SK-N-SH (cell line): ENCODE measurements at regions not wholly inside any gene's neighbourhood (a gene's known extent, or its start where the extent isn't known, plus 50 kb on each side); places are given as distances from the start of the nearest gene placed in this dataset.

Experiments
- CTCF ChIA-PET: fragments of 300-600, 350-600 bp; formaldehyde crosslinking; extraction: SDS; loops from one replicate; lab custom pipeline; 2021; lab: Yijun Ruan, JAX
- POLR2A ChIA-PET: fragments of 350-600 bp; sonication (Branson Sonifier 250); formaldehyde crosslinking; extraction: SDS; loops from one replicate; lab custom pipeline; 2020; ENCODE audit warnings: antibody characterized with exemption, inconsistent platforms; lab: Yijun Ruan, JAX
- DNase-seq: peaks from one replicate; pipeline ENCODE4 v3.0.0; 2012
- H2AFZ ChIP-seq: fragments of 200-600 bp; sonication (generic); 2 replicates; pipeline ENCODE4 v1.8.1; 2016; ENCODE audit warnings: antibody characterized with exemption, mild to moderate bottlenecking, low read depth
- H3F3A ChIP-seq: fragments of 200-600 bp; sonication (generic); replicated peaks from 2 replicates; pipeline ENCODE3; 2016; ENCODE audit warnings: antibody characterized with exemption, mild to moderate bottlenecking; ENCODE audit not compliant: insufficient read depth
- H3K27ac ChIP-seq, 2 experiments: fragments of 200-500 bp in 1 of 2; fragments of 200-600 bp in 1 of 2; sonication (Bioruptor generic) in 1 of 2; sonication (generic), shearing (Covaris generic) in 1 of 2; 2 replicates each; pipeline versions ENCODE4 v1.5.1 to v1.6.1; 2014 to 2016; ENCODE audit warnings: low read depth in 2 of 2, inconsistent platforms in 1 of 2, low read length in 1 of 2, mild to moderate bottlenecking in 1 of 2, mixed read lengths in 1 of 2
- H3K27me3 ChIP-seq: fragments of 200-600 bp; sonication (generic), shearing (Covaris generic); 2 replicates; pipeline ENCODE4 v1.6.1; 2016; ENCODE audit warnings: mixed run types; ENCODE audit not compliant: insufficient read depth
- H3K36me3 ChIP-seq, 2 experiments: fragments of 200-500 bp in 1 of 2; fragments of 200-600 bp in 1 of 2; sonication (Bioruptor generic) in 1 of 2; sonication (generic) in 1 of 2; replicated peaks in 1 of 2; 2 replicates each; pipeline versions ENCODE3 to v1.5.1; 2014 to 2016; ENCODE audit warnings: low read length in 1 of 2, mild to moderate bottlenecking in 1 of 2; ENCODE audit not compliant: insufficient read depth in 2 of 2, control insufficient read depth in 1 of 2
- H3K4me1 ChIP-seq, 2 experiments: fragments of 200-500 bp in 1 of 2; fragments of 200-600 bp in 1 of 2; sonication (Bioruptor generic) in 1 of 2; sonication (generic), shearing (Covaris generic) in 1 of 2; 2 replicates each; pipeline versions ENCODE4 v1.5.1 to v1.6.1; 2014 to 2016; ENCODE audit warnings: low read depth in 1 of 2, low read length in 1 of 2, mixed run types in 1 of 2; ENCODE audit not compliant: insufficient read depth in 2 of 2, control insufficient read depth in 1 of 2
- H3K4me2 ChIP-seq: fragments of 200-600 bp; sonication (generic), shearing (Covaris generic); 2 replicates; pipeline ENCODE4 v1.6.1; 2017; ENCODE audit warnings: mixed run types
- H3K4me3 ChIP-seq, 2 experiments: fragments of 200-500 bp in 1 of 2; fragments of 200-600 bp in 1 of 2; sonication (Bioruptor generic) in 1 of 2; sonication (generic), shearing (Covaris generic) in 1 of 2; 2 replicates each; pipeline versions ENCODE4 v1.5.1 to v1.8.1; 2014 to 2016; ENCODE audit warnings: low read depth in 2 of 2, inconsistent platforms in 1 of 2, low read length in 1 of 2, mild to moderate bottlenecking in 1 of 2, mixed read lengths in 1 of 2, moderate library complexity in 1 of 2
- H3K79me2 ChIP-seq: fragments of 200-600 bp; sonication (generic); 2 replicates; pipeline ENCODE4 v1.8.1; 2017; ENCODE audit warnings: mild to moderate bottlenecking; ENCODE audit not compliant: insufficient read depth
- H3K9ac ChIP-seq: fragments of 200-600 bp; sonication (generic); 2 replicates; pipeline ENCODE4 v1.6.1; 2017; ENCODE audit warnings: mixed run types
- H3K9me2 ChIP-seq: fragments of 200-600 bp; sonication (generic); 2 replicates; pipeline ENCODE4 v1.6.1; 2017; ENCODE audit warnings: mixed run types
- H3K9me3 ChIP-seq: fragments of 200-600 bp; sonication (generic); 2 replicates; pipeline ENCODE4 v1.6.1; 2017; ENCODE audit warnings: mixed run types, mild to moderate bottlenecking, moderate library complexity
- H4K20me1 ChIP-seq: fragments of 200-600 bp; sonication (generic); 2 replicates; pipeline ENCODE4 v1.6.1; 2017; ENCODE audit warnings: mild to moderate bottlenecking, mixed run types; ENCODE audit not compliant: insufficient read depth
- EP300 ChIP-seq, 2 experiments: IDR thresholded peaks; 2 replicates each; pipeline versions ENCODE4 v1.4.0 to v1.6.1; 2012; ENCODE audit warnings: borderline replicate concordance in 1 of 2, low read depth in 1 of 2, low read length in 1 of 2
- FOSL2 ChIP-seq: IDR thresholded peaks from 2 replicates; pipeline ENCODE4 v1.4.0; 2012; ENCODE audit warnings: low read depth, mild to moderate bottlenecking, moderate library complexity, borderline replicate concordance
- FOXM1 ChIP-seq: IDR thresholded peaks from 2 replicates; pipeline ENCODE4 v1.4.0; 2012; ENCODE audit warnings: low read depth, mild to moderate bottlenecking
- GATA2 ChIP-seq: sonication (generic); formaldehyde crosslinking; IDR thresholded peaks from 2 replicates; pipeline ENCODE4 v1.5.0; 2020; ENCODE audit warnings: mild to moderate bottlenecking, missing genetic modification reagents
- NFIC ChIP-seq: IDR thresholded peaks from 2 replicates; pipeline ENCODE4 v1.4.0; 2012; ENCODE audit warnings: borderline replicate concordance
- RAD21 ChIP-seq: IDR thresholded peaks from 2 replicates; pipeline ENCODE4 v1.6.1; 2012; ENCODE audit warnings: mild to moderate bottlenecking, low read length
- RFX5 ChIP-seq: IDR thresholded peaks from 2 replicates; pipeline ENCODE4 v1.6.1; 2012; ENCODE audit warnings: mild to moderate bottlenecking, improper control_type of control experiment, low read length
- RXRA ChIP-seq: IDR thresholded peaks from 2 replicates; pipeline ENCODE4 v1.4.0; 2012; ENCODE audit warnings: low read depth, mild to moderate bottlenecking, borderline replicate concordance
- SIN3A ChIP-seq: IDR thresholded peaks from 2 replicates; pipeline ENCODE4 v1.6.1; 2012; ENCODE audit warnings: low read depth, mild to moderate bottlenecking, low read length, moderate library complexity, borderline replicate concordance
- SMC3 ChIP-seq: IDR thresholded peaks from 2 replicates; pipeline ENCODE4 v1.6.1; 2012; ENCODE audit warnings: low read depth, low read length, improper control_type of control experiment
- TAF1 ChIP-seq: IDR thresholded peaks from 2 replicates; pipeline ENCODE4 v1.6.1; 2012; ENCODE audit warnings: low read depth, mild to moderate bottlenecking, low read length, moderate library complexity, borderline replicate concordance
- TEAD4 ChIP-seq: IDR thresholded peaks from 2 replicates; pipeline ENCODE4 v1.4.0; 2012; ENCODE audit warnings: mild to moderate bottlenecking, borderline replicate concordance; ENCODE audit not compliant: insufficient read depth
- WGBS: methylation state at CpG from one replicate; pipeline ENCODE4 v1.1.6; 2017; ENCODE audit warnings: low lambda C conversion rate; 5-methylcytosine and 5-hydroxymethylcytosine counted together
- TF ChIP-seq, protein P1 (sequence below): fragments of 150-350 bp; IDR thresholded peaks from 2 replicates; pipeline ENCODE4 v1.6.1; 2016; ENCODE audit warnings: mild to moderate bottlenecking, low read depth, low read length
- TF ChIP-seq, protein P2 (sequence below): fragments of 150-350 bp; IDR thresholded peaks from 2 replicates; pipeline ENCODE4 v1.6.1; 2017; ENCODE audit warnings: antibody characterized with exemption, low read length, low read depth, borderline replicate concordance

DNA sequence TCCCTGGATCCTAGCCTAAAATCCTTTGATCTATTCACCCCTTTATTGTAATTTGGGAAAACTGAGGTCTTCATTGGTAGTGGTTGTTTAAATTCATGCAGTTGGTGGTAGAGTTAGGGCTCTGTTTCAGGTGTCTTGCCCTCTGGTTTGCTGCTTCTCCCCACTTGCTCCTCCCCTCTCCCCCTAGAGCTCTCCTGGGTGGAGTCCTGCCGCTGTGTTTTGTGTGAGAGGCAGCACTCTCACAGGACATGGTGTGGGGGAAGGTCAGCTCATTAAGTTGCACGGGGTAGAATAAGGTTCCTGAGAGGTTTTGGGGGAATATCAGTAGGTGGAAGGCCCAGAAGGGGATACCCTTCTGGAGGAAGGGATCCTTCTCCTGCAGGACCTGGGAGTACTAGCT lies 98.1 kb upstream of the NECTIN1 start:
- H3K27ac ChIP-seq, result no peak overlapping the region
- CTCF ChIA-PET, result interaction anchor here (1.1 to 1.4 kb wide), 2 partner anchors 12 to 15 kb away, joined by 3 read pairs; no protein-coding TSS in a partner anchor

DNA sequence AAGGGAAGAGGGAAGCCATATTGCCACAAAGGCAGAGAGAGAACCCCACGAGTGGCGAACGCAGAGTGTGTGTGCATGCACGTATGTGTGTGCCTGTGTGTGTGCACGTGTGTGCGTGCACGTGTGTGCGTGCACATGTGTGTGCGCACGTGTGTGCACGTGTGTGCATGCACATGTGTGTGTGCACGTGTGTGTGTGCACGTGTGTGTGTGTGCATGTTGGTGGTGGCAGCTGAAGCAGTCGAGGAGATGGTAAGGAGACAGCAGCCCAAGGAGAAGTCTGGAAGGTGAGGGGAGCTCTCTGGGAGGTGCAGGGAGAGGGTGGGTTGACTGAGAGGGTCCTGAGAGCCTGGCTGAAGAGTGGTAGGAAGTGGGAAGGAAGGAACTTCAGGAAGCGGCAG lies 94.1 kb upstream of the NECTIN1 start:
- no peaks in the 10 kb centered on the region for H4K20me1 ChIP-seq
- H3K27me3 ChIP-seq, result peaks cover 4% of the 10 kb centered on the region; the same call in 1 of the 2 replicates
- no peaks in the 10 kb centered on the region for H3K36me3 ChIP-seq
- no peak overlapping the region for H3K4me2 ChIP-seq
- ChIA-PET POLR2A (no interaction called here), CTCF (no interaction called here)
- H3K9me2 ChIP-seq, result no peaks in the 10 kb centered on the region
- no peak overlapping the region for H3K4me3 ChIP-seq
- H3K9ac ChIP-seq, result no peak overlapping the region
- H2AFZ ChIP-seq, result no peak overlapping the region
- peaks cover 0 to 3% of the 10 kb centered on the region in 2 experiments; a peak in 1 of 4 replicates for H3K4me1 ChIP-seq
- H3F3A ChIP-seq, result no peaks in the 10 kb centered on the region
- no peak for DNase-seq
- no peaks in the 10 kb centered on the region for H3K79me2 ChIP-seq
- H3K9me3 ChIP-seq, result no peaks in the 10 kb centered on the region
- 51% methylated on average over 15 of the region's 15 CpGs for WGBS
- H3K27ac ChIP-seq, result no peak overlapping the region
- TF ChIP-seq, protein P1, sequence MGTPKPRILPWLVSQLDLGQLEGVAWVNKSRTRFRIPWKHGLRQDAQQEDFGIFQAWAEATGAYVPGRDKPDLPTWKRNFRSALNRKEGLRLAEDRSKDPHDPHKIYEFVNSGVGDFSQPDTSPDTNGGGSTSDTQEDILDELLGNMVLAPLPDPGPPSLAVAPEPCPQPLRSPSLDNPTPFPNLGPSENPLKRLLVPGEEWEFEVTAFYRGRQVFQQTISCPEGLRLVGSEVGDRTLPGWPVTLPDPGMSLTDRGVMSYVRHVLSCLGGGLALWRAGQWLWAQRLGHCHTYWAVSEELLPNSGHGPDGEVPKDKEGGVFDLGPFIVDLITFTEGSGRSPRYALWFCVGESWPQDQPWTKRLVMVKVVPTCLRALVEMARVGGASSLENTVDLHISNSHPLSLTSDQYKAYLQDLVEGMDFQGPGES, result no peak

More for the DNA sequence above, 98.1 kb upstream of the NECTIN1 start:
- Histone ChIP-seq H3K4me1 (peaks cover 0 to 26% of the 10 kb centered on the region in 2 experiments; a peak in 1 of 4 replicates), H3K4me2 (no peak overlapping the region), H3K9me2 (no peaks in the 10 kb centered on the region), H3K9me3 (no peaks in the 10 kb centered on the region), H2AFZ (no peak overlapping the region), H4K20me1 (no peaks in the 10 kb centered on the region), H3K9ac (no peak overlapping the region), H3F3A (no peaks in the 10 kb centered on the region), H3K79me2 (no peaks in the 10 kb centered on the region), H3K36me3 (no peaks in the 10 kb centered on the region), H3K27me3 (no peaks in the 10 kb centered on the region; the same call in 1 of the 2 replicates), H3K4me3 (no peak overlapping the region)
- DNase-seq, result no peak
- WGBS, result 0% methylated on average over 2 of the region's 2 CpGs
- TF ChIP-seq RXRA, result no peak
- TF ChIP-seq SMC3, result no peak
- TF ChIP-seq FOXM1, result no peak
- TF ChIP-seq FOSL2, result no peak
- TF ChIP-seq SIN3A, result no peak
- POLR2A ChIA-PET, result no interaction called here

DNA sequence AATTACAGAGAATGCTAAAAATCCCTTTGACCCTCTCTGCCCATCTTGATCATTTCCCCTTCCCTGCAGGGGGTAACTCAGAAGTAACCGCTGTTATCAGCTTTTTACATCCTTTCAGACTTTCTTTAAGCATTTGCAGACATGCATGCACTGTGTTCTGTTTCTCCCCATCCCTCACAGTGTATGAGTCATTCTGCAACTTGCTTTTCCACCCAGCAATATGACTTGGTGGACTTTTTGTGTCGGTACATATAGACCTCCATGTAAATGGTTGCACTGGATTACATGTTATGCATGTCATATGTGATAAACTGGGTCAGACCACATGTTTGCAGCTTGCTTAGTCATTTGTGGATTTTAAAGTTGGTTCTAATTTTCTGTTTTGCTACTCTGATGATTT lies 87.7 kb upstream of the NECTIN1 start:
- Histone ChIP-seq H3F3A (no peaks in the 10 kb centered on the region), H3K4me1 (peaks cover 0 to 6% of the 10 kb centered on the region in 2 experiments; a peak in 2 of 4 replicates), H4K20me1 (no peaks in the 10 kb centered on the region), H3K27me3 (peaks cover 4% of the 10 kb centered on the region; the same call in 1 of the 2 replicates), H3K79me2 (no peaks in the 10 kb centered on the region), H3K36me3 (no peaks in the 10 kb centered on the region), H3K4me2 (no peak overlapping the region), H2AFZ (no peak overlapping the region), H3K27ac (no peak overlapping the region), H3K4me3 (no peak overlapping the region), H3K9me2 (no peaks in the 10 kb centered on the region), H3K9ac (no peak overlapping the region), H3K9me3 (no peaks in the 10 kb centered on the region)
- TF ChIP-seq FOSL2, result no peak
- no peak for TF ChIP-seq RAD21
- no peak for TF ChIP-seq EP300 (IDR thresholded peaks at IDR 0.05; ENCODE audit: borderline replicate concordance in 1 of 2, low read depth in 1 of 2, low read length in 1 of 2)
- no peak for TF ChIP-seq NFIC
- TF ChIP-seq, protein P2, sequence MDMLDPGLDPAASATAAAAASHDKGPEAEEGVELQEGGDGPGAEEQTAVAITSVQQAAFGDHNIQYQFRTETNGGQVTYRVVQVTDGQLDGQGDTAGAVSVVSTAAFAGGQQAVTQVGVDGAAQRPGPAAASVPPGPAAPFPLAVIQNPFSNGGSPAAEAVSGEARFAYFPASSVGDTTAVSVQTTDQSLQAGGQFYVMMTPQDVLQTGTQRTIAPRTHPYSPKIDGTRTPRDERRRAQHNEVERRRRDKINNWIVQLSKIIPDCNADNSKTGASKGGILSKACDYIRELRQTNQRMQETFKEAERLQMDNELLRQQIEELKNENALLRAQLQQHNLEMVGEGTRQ, result no peak
- TF ChIP-seq, protein P1, result no peak
- TF ChIP-seq TEAD4, result no peak
- no peak for TF ChIP-seq TAF1
- TF ChIP-seq GATA2 (CRISPR knock-in tag), result no peak
- TF ChIP-seq RFX5, result no peak
- TF ChIP-seq FOXM1, result no peak
- no peak for DNase-seq
- POLR2A ChIA-PET, result no interaction called here
- 42% methylated on average over 2 of the region's 2 CpGs for WGBS
- CTCF ChIA-PET, result no interaction called here
